ENCODE measurements at regions not wholly inside any gene's neighbourhood (a gene's known extent, or its start where the extent isn't known, plus 50 kb on each side); places are given as distances from the start of the nearest gene placed in this dataset.

DNA sequence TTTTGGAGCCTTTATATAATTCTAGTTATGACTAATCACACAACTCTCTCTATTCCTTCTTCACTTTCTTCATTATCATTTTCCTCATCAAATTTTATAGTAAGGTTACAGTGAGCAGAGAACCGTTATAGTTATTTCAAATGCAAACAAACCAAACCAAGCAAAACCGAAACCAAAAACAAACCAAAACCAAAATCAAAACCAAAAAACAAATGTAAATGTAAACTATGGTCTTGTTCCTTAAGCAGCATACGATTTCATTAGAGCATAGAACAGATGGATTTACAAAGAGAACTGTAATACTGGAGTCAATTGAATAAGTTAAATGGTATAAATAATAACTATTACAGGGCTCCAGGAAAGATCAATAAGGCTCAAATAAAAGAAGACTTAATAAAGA, 447.1 kb downstream of the LRRC70 start:
- TF ChIP-seq POLR2A (IDR thresholded peaks at IDR 0.05; ENCODE audit: control extremely low read depth in 1 of 2, low read depth in 2 of 2, low read length in 2 of 2): no peak
- no peak for TF ChIP-seq TAF1 (IDR thresholded peaks at IDR 0.05; ENCODE audit: low read depth, low read length)
- TF ChIP-seq RBBP5 (IDR thresholded peaks at IDR 0.05; ENCODE audit: borderline replicate concordance, low read depth, low read length): no peak
- TF ChIP-seq, protein P1, sequence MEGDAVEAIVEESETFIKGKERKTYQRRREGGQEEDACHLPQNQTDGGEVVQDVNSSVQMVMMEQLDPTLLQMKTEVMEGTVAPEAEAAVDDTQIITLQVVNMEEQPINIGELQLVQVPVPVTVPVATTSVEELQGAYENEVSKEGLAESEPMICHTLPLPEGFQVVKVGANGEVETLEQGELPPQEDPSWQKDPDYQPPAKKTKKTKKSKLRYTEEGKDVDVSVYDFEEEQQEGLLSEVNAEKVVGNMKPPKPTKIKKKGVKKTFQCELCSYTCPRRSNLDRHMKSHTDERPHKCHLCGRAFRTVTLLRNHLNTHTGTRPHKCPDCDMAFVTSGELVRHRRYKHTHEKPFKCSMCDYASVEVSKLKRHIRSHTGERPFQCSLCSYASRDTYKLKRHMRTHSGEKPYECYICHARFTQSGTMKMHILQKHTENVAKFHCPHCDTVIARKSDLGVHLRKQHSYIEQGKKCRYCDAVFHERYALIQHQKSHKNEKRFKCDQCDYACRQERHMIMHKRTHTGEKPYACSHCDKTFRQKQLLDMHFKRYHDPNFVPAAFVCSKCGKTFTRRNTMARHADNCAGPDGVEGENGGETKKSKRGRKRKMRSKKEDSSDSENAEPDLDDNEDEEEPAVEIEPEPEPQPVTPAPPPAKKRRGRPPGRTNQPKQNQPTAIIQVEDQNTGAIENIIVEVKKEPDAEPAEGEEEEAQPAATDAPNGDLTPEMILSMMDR (IDR thresholded peaks at IDR 0.05; ENCODE audit: control extremely low read depth in 1 of 3, insufficient read depth in 1 of 3, low read depth in 1 of 3, low read length in 3 of 3): no peak

Measured in H1 (cell line).